H9 (cell line): ENCODE measurements at regions not wholly inside any gene's neighbourhood (a gene's known extent, or its start where the extent isn't known, plus 50 kb on each side); places are given as distances from the start of the nearest gene placed in this dataset.

Experiments
- DNase-seq: peaks from one replicate; pipeline ENCODE4 v3.0.0-alpha.2; 2017
- H2AFZ ChIP-seq: one replicate; pipeline ENCODE4 v1.6.1; 2013; ENCODE audit warnings: mild to moderate bottlenecking, low read length, control low read depth, moderate library complexity
- H2AK5ac ChIP-seq: 2 replicates; pipeline ENCODE4 v1.6.1; 2013; ENCODE audit warnings: low read length, control low read depth, mixed read lengths; ENCODE audit not compliant: insufficient read length
- H2BK120ac ChIP-seq: one replicate; pipeline ENCODE4 v1.6.1; 2013; ENCODE audit warnings: low read depth, mild to moderate bottlenecking, low read length, control low read depth, inconsistent platforms; ENCODE audit not compliant: poor library complexity, severe bottlenecking
- H2BK12ac ChIP-seq: 2 replicates; pipeline ENCODE4 v1.6.1; 2013; ENCODE audit warnings: low read length, control low read depth, mixed read lengths, low read depth; ENCODE audit not compliant: insufficient read length
- H2BK15ac ChIP-seq: 2 replicates; pipeline ENCODE4 v1.6.1; 2013; ENCODE audit warnings: low read depth, low read length, control low read depth
- H2BK20ac ChIP-seq: one replicate; pipeline ENCODE4 v1.6.1; 2013; ENCODE audit warnings: low read depth, mild to moderate bottlenecking, low read length, control low read depth, inconsistent platforms; ENCODE audit not compliant: poor library complexity, severe bottlenecking
- H2BK5ac ChIP-seq: 2 replicates; pipeline ENCODE4 v1.6.1; 2013; ENCODE audit warnings: low read length, control low read depth, mixed read lengths; ENCODE audit not compliant: insufficient read length
- H3K14ac ChIP-seq: 2 replicates; pipeline ENCODE4 v1.6.1; 2013; ENCODE audit warnings: low read length, control low read depth; ENCODE audit not compliant: insufficient read depth
- H3K18ac ChIP-seq: 2 replicates; pipeline ENCODE4 v1.6.1; 2013; ENCODE audit warnings: low read depth, mild to moderate bottlenecking, mixed read lengths, low read length, control low read depth; ENCODE audit not compliant: insufficient read length
- H3K23ac ChIP-seq: 2 replicates; pipeline ENCODE4 v1.6.1; 2013; ENCODE audit warnings: low read length, control low read depth, mixed read lengths, low read depth; ENCODE audit not compliant: insufficient read length
- H3K23me2 ChIP-seq: 2 replicates; pipeline ENCODE4 v1.6.1; 2013; ENCODE audit warnings: low read depth, mild to moderate bottlenecking, mixed read lengths, low read length, control low read depth; ENCODE audit not compliant: insufficient read length, poor library complexity, severe bottlenecking
- H3K27ac ChIP-seq: 2 replicates; pipeline ENCODE4 v1.5.1; 2013; ENCODE audit warnings: low read length, control low read depth, mixed read lengths, low read depth; ENCODE audit not compliant: insufficient read length
- H3K27me3 ChIP-seq: 2 replicates; pipeline ENCODE4 v1.6.1; 2013; ENCODE audit warnings: low read length, control low read depth, inconsistent platforms; ENCODE audit not compliant: insufficient read depth
- H3K4ac ChIP-seq: 2 replicates; pipeline ENCODE4 v1.6.1; 2013; ENCODE audit warnings: low read depth, mild to moderate bottlenecking, control low read depth, inconsistent platforms, low read length, moderate library complexity
- H3K4me1 ChIP-seq: 2 replicates; pipeline ENCODE4 v1.6.1; 2013; ENCODE audit warnings: low read length, control low read depth, inconsistent platforms; ENCODE audit not compliant: insufficient read depth
- H3K4me2 ChIP-seq: 2 replicates; pipeline ENCODE4 v1.6.1; 2013; ENCODE audit warnings: low read length, control low read depth, mixed read lengths; ENCODE audit not compliant: insufficient read length, insufficient read depth
- H3K56ac ChIP-seq: 2 replicates; pipeline ENCODE4 v1.6.1; 2013; ENCODE audit warnings: low read depth, mild to moderate bottlenecking, mixed read lengths, low read length, control low read depth; ENCODE audit not compliant: insufficient read length
- H3K79me1 ChIP-seq: 2 replicates; pipeline ENCODE4 v1.6.1; 2013; ENCODE audit warnings: low read depth, mild to moderate bottlenecking, moderate library complexity, low read length, control low read depth, inconsistent platforms; ENCODE audit not compliant: insufficient read depth, poor library complexity, severe bottlenecking
- H3K79me2 ChIP-seq: 2 replicates; pipeline ENCODE4 v1.6.1; 2013; ENCODE audit warnings: low read length, control low read depth, inconsistent platforms; ENCODE audit not compliant: insufficient read depth
- H3K9ac ChIP-seq: 2 replicates; pipeline ENCODE4 v1.6.1; 2013; ENCODE audit warnings: low read length, control low read depth, mixed read lengths; ENCODE audit not compliant: insufficient read length; ENCODE audit errors: extremely low read depth
- H3K9me3 ChIP-seq: one replicate; pipeline ENCODE4 v1.6.1; 2013; ENCODE audit warnings: low read depth, low read length, inconsistent platforms; ENCODE audit not compliant: control insufficient read depth
- H3T11ph ChIP-seq: one replicate; pipeline ENCODE4 v1.6.1; 2013; ENCODE audit warnings: mild to moderate bottlenecking, low read length, control low read depth, inconsistent platforms
- H4K20me1 ChIP-seq: one replicate; pipeline ENCODE4 v1.6.1; 2013; ENCODE audit not compliant: control insufficient read depth, insufficient read length, insufficient read depth
- H4K5ac ChIP-seq: 2 replicates; pipeline ENCODE4 v1.6.1; 2013; ENCODE audit warnings: low read depth, mild to moderate bottlenecking, mixed read lengths, low read length, control low read depth; ENCODE audit not compliant: insufficient read length
- H4K8ac ChIP-seq: replicated peaks from 2 replicates; pipeline ENCODE4 v1.6.1; 2013; ENCODE audit warnings: low read length, control low read depth, mixed read lengths, low read depth; ENCODE audit not compliant: insufficient read length
- H4K91ac ChIP-seq: 2 replicates; pipeline ENCODE4 v1.6.1; 2013; ENCODE audit warnings: low read depth, mild to moderate bottlenecking, moderate library complexity, mixed read lengths, low read length, control low read depth; ENCODE audit not compliant: insufficient read length
- H3K27ac Mint-ChIP-seq, 3 experiments: 2 replicates in 2 of 3; 3 replicates in 1 of 3; pipeline ENCODE4 v1.8.0; 2020 to 2021; ENCODE audit warnings: mixed read lengths in 3 of 3, mild to moderate bottlenecking in 1 of 3, moderate library complexity in 1 of 3
- H3K27me3 Mint-ChIP-seq: 2 replicates; pipeline ENCODE4 v1.8.0; 2021; ENCODE audit warnings: low read depth, mild to moderate bottlenecking, moderate library complexity, mixed read lengths
- H3K36me3 Mint-ChIP-seq, 3 experiments: 2 replicates in 2 of 3; 3 replicates in 1 of 3; pipeline ENCODE4 v1.8.0; 2020 to 2021; ENCODE audit warnings: low read depth in 3 of 3, mixed read lengths in 3 of 3; ENCODE audit not compliant: insufficient read depth in 1 of 3
- H3K4me1 Mint-ChIP-seq, 2 experiments: 2 replicates each; pipeline ENCODE4 v1.8.0; 2020; ENCODE audit warnings: mixed read lengths in 2 of 2
- H3K4me3 Mint-ChIP-seq, 2 experiments: 2 replicates in 1 of 2; 3 replicates in 1 of 2; pipeline ENCODE4 v1.8.0; 2020 to 2021; ENCODE audit warnings: mild to moderate bottlenecking in 2 of 2, mixed read lengths in 2 of 2, moderate library complexity in 1 of 2
- H3K9me3 Mint-ChIP-seq, 2 experiments: 2 replicates in 1 of 2; 3 replicates in 1 of 2; pipeline ENCODE4 v1.8.0; 2020; ENCODE audit warnings: mild to moderate bottlenecking in 2 of 2, mixed read lengths in 2 of 2, moderate library complexity in 1 of 2
- CTCF ChIP-seq: fragments of 200-600 bp; sonication (generic); conservative IDR thresholded peaks from 3 replicates; pipeline ENCODE4 v1.8.0; 2021; ENCODE audit warnings: antibody characterized with exemption, mild to moderate bottlenecking
- WGBS: extraction: QIAGEN DNeasy Blood & Tissue Kit; methylation state at CpG from one replicate; pipeline ENCODE4 v1.1.7; 2013; ENCODE audit warnings: missing lambda C conversion rate, low lambda C conversion rate, mixed read lengths; ENCODE audit not compliant: insufficient read length; ENCODE audit errors: extremely low coverage; 5-methylcytosine and 5-hydroxymethylcytosine counted together

- Histone ChIP-seq H2AK5ac (no peak overlapping the region), H3K23me2 (no peaks in the 10 kb centered on the region), H4K20me1 (no peaks in the 10 kb centered on the region), H3K27me3 (no peaks in the 10 kb centered on the region), H3K23ac (no peak overlapping the region), H2BK12ac (no peak overlapping the region), H2BK5ac (no peak overlapping the region), H4K5ac (no peak overlapping the region), H3K27ac (no peak overlapping the region), H3K9me3 (no peaks in the 10 kb centered on the region), H3K4me2 (no peak overlapping the region), H3K14ac (no peak overlapping the region), H2BK120ac (no peak overlapping the region), H3K4ac (no peak overlapping the region), H2BK15ac (no peak overlapping the region), H2AFZ (no peak overlapping the region), H3K4me1 (no peaks in the 10 kb centered on the region), H3K9ac (no peak overlapping the region), H3K79me2 (no peaks in the 10 kb centered on the region), H3K18ac (no peak overlapping the region), H4K91ac (no peak overlapping the region), H3K79me1 (no peaks in the 10 kb centered on the region), H3T11ph (no peak overlapping the region), H2BK20ac (no peak overlapping the region), H4K8ac (no peak overlapping the region), H3K56ac (no peak overlapping the region)
- Mint-ChIP-seq H3K4me1 (peaks cover 0 to 2% of the 10 kb centered on the region in 2 experiments; a peak in 1 of 4 replicates), H3K27me3 (no peaks in the 10 kb centered on the region), H3K4me3 (no peak overlapping the region), H3K36me3 (no peaks in the 10 kb centered on the region), H3K27ac (no peak overlapping the region), H3K9me3 (no peaks in the 10 kb centered on the region)
- TF ChIP-seq CTCF, result no peak
- WGBS, result no CpG with 5 or more reads among the region's 1 CpG
- DNase-seq, result no peak
Observed at GRCh38 chr1:187129132-187129531, 300.4 kb downstream of the PLA2G4A start.
